ENCODE measurements at regions not wholly inside any gene's neighbourhood (a gene's known extent, or its start where the extent isn't known, plus 50 kb on each side); places are given as distances from the start of the nearest gene placed in this dataset.

DNA sequence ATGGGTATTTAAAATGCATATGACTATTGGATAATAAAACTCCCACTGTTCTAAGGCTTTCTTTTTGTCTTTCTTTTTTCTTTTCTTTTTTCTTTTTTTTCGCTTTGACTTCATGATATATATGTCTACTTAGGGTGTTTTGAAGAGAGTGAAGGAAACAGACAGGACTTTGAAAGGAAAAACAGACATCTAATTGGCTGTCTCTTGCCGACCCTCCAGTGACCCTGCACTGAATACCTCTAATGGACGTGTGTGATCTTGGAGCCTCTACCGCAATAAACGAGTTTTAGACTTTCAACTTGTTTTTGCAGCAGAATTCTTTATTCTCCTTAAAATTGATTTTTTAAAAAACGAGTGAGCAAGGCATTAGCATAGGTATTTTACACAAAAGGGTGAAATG is 158.1 kb upstream of the NR2F2 start:
- TF ChIP-seq, protein P1, sequence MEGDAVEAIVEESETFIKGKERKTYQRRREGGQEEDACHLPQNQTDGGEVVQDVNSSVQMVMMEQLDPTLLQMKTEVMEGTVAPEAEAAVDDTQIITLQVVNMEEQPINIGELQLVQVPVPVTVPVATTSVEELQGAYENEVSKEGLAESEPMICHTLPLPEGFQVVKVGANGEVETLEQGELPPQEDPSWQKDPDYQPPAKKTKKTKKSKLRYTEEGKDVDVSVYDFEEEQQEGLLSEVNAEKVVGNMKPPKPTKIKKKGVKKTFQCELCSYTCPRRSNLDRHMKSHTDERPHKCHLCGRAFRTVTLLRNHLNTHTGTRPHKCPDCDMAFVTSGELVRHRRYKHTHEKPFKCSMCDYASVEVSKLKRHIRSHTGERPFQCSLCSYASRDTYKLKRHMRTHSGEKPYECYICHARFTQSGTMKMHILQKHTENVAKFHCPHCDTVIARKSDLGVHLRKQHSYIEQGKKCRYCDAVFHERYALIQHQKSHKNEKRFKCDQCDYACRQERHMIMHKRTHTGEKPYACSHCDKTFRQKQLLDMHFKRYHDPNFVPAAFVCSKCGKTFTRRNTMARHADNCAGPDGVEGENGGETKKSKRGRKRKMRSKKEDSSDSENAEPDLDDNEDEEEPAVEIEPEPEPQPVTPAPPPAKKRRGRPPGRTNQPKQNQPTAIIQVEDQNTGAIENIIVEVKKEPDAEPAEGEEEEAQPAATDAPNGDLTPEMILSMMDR (conservative IDR thresholded peaks at IDR 0.05; ENCODE audit: low read length), result no peak
- no peak for TF ChIP-seq EZH2phosphoT487 (IDR thresholded peaks at IDR 0.05; ENCODE audit: borderline replicate concordance)
